ENCODE measurements at regions not wholly inside any gene's neighbourhood (a gene's known extent, or its start where the extent isn't known, plus 50 kb on each side); places are given as distances from the start of the nearest gene placed in this dataset.
"Not testable (repeated sequence)": the region's sequence is repeated elsewhere in the genome, so short reads cannot be mapped to it uniquely, and the experiment has no call there.

DNA sequence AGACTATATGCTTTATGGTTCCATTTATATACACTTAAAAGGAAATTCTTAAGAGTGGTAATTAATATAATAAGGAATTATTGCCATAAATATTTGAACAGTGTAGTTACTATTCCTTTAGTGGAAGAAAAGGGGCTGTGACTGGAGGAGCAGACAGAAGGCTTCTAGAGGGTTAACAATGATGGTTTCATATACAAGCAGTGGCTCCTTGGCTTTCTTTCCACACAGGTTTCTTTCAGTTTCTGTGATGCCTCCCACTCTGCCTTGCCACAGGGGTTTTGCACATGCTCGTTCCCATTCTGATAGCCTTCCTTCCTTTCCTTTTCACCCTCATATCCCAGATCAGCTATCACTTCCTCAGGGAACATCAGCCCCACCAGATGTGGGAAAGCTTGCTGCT lies 108.8 kb upstream of the LYSMD4 start:
- ATAC-seq, result no peak
- intact Hi-C loops (cut with DNase I), result no loop called here
- DNase-seq (ENCODE audit: low spot score), result no peak

DNA sequence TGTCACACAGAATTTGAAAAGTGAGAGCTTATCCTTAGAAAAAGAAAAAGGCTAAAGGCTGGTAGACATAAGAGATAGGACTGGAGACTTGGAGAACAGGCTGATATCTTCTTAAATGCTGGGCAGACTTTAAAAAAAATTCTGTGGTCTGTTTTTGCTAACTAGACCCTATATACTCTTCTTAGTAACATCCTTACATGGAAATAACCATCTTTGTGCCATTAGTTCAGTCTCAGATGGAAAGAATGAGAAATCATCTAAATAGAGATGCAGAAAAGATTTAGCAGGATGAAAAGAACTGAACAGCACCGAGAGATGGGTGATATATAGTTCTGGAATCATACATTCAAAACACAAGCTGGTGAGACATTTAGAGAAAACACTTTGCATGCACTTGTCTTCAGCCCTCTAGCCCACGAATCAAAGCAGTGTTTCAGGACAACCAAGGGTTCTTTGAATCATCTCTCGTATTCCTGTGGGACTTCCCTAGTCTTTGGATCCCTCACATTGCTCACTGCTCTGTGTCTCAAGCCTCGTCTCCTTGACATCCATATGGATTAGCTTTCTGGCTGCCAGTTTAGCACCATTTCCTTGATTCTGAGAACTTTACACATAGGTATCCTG lies 93.0 kb upstream of the LYSMD4 start:
- ATAC-seq (no peak), DNase-seq (ENCODE audit: low spot score) (no peak)
- intact Hi-C loops (cut with DNase I), result no loop called here

DNA sequence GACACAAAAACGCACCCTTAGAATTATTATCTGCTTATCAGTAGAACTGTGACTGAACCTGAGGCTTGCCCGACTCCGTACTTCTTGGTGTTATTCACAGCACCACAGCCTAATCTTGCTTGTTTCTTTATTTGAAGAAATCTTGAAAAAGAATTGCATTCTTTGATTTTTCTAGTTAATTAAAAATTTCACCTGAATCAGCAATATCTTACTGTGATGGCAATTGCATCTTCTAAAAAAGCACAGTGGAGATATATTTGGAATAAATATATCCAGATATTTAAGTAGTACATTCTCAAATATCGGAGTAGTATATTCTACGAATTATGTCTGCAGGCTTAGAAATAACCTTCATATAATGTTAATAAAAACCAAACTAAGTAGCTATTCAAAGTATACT lies 90.1 kb upstream of the LYSMD4 start:
- intact Hi-C loops (cut with DNase I), result no loop called here
- ATAC-seq (no peak), DNase-seq (ENCODE audit: low spot score) (no peak)

DNA sequence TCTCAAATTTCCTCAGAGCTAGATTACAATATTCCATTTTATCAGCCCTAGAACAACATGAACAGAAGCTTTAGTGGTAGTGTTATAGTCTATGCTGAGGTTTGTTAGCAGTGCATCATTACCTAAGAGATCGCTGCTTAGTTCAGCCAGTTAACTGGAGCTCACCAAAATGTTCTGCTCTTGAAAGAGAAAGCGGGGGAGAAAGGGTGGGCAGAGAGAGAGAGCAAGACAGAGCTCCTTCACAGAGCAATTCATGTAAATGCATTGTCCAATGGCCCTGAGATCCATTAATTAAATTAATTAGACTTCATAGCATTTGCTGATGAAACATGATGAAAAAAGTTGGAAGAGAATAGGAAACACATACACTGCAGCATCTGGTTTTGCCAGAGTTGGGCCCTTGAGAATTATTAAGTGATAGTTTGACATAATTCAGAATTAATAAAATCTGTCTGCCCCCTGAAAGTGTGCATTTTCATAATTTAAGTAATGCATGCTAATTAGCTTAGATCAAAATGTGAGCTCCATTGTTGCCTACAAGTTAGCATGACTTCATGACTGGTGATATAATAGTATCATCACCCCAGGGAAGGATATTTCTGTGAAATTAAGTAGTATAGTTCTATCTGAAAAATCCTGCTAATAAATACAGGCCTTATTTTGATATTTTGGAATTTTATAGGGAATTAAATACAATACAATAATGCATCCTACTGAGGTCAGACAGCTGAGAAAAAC lies 86.9 kb upstream of the LYSMD4 start:
- intact Hi-C loops (cut with DNase I), result no loop called here
- no peak for ATAC-seq
- no peak for DNase-seq (ENCODE audit: low spot score)

DNA sequence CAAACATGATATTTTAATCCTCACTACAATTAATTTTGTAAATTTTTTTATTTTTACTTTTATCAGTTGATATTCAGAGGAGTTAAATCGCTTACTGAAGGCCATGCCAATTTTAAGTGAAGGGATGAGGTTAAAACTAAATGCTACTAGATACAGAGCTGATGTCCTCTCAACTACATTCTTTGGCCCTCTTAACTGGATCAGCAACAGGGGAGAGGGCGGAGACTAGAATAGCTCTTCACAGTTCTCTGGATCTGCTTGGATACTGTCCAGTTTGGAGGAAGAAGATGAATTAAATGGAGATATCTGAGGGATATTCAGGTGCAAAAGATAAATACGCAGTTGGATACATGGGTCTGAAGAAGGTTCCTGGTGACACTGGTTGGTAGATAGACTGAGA lies 85.6 kb upstream of the LYSMD4 start:
- intact Hi-C loops (cut with DNase I), result no loop called here
- DNase-seq (ENCODE audit: low spot score) (no peak), ATAC-seq (no peak)

DNA sequence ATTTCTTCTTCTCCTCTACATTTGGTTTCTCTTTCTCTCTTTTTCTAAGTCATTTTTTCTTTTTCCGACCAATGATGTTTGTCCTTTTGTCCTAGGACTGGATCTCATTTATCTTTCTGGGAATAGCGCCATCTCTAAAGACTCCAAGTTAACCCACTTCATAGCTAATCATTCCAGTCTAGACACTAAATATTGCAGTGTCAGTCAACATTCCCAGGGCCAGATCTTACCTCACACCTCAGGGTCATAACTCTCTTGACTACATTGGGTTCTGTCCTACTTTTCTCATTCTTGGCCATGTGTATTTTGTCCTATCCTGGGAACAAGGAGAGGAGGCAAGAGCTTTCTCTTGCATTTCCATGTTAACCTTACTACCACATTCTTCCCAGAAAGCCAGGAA lies 83.6 kb upstream of the LYSMD4 start:
- ATAC-seq; intact Hi-C loops (cut with DNase I); DNase-seq (ENCODE audit: low spot score): not testable (repeated sequence)

DNA sequence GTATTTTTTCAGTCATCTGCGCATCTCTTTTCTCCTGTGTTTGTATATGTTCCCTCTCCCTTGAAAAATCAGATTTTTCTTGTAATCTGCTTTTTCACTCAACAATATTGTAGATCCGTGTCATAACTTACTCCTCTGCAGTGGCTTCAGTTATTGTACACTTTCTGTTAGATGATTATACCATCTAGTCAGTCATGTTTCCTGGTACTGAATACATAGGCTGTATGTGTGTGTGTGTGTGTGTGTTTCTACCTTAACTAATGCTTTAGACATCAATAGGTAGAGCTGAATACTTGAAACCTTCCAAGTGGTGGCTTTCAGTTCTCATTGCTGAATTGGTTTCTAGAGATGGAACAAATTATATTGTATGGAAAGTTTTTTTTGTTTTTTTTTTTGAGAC lies 77.4 kb upstream of the LYSMD4 start:
- intact Hi-C loops (cut with DNase I); ATAC-seq; DNase-seq (ENCODE audit: low spot score): not testable (repeated sequence)

DNA sequence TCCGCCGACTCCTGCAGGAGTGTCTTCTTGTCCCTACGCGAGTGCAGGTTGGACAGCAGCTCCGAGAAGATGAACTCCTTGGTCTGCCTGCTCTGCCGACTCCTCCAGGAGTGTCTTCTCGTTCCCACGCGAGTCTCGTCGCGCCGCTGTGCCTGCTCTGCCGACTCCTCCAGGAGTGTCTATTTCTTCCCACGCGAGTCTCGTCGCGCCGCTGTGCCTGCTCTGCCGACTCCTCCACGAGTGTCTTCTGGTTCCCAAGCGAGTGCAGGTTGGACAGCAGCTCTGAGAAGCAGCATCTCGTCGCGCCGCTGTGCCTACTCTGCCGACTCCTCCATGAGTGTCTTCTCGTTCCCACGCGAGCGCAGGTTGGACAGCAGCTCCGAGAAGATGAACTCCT lies 66.6 kb upstream of the LYSMD4 start:
- intact Hi-C loops (cut with DNase I); DNase-seq (ENCODE audit: low spot score); ATAC-seq: not testable (repeated sequence)

DNA sequence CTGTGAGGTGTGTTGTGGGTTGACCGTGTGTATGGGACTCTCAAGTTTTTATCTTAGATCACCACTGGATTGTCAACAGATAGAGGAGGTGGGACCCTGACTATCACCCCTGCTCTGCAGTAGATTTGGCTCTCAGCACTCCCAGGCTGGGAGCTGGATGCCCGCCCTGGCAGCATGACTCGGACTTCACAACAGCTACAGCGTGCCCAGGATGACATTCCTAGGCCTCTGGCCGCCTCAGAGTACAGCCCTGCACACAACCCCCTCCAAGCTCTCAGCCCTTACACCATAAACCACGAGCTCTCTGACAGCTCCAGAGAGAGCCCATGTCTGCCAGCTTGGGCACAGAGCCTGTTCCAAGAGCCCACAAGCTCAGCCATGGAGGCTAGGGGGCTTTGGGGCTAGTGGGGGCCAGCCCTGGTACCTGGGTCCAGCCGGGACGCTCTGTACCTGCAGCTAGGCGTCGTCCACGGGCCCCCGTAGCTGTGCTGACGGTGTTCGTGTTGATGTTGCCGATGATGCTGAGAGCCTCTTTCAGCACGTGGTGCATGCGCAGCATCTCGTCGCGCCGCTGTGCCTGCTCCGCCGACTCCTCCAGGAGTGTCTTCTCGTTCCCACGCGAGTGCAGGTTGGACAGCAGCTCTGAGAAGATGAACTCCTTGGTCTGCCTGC lies 66.1 kb upstream of the LYSMD4 start:
- DNase-seq (ENCODE audit: low spot score); ATAC-seq; intact Hi-C loops (cut with DNase I): not testable (repeated sequence)

DNA sequence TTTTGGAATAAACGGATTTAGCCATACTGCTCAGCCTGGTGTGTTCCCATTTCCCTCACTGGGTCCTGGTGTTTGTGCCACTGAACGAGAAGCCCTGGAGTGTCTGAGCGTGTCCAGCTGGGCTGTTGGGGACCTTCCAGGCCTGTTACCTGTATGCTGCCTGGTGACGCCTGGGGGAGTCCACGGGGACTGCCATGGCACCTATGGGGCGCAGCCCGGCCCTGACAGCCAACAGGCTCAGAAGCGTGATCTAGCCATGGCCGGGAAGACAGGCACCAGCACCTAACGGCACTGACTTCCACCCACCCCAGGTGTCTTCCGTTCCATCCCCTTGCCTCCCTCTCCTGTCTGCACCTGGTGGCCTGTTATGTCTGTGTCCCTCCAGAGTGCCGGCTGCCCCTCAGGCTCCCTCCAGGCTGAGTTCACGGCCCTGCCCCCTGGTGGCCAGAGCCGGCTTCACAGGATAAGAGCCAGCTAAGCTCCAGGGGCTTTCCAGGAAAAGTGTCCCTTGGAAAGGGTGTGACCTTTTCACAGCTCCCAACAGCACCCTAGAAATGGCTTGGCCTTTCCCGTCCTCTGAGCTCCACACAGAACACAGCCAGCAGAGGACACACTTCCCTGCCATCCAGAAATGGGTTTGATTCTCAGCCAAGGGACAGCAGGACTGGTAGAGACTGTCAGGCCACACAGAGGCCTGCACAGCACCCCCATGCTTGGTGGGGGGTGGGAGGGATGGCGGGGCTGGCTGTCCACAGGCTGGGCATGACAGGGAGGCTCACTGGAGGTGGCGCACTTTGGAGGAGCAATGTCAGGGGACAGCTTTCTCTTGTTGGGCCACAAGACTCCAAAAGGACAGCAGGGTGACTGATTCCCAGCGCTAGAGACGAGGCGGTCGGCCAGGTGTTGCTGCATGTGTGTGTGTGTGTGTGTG lies 64.0 kb upstream of the LYSMD4 start:
- DNase-seq (ENCODE audit: low spot score); ATAC-seq; intact Hi-C loops (cut with DNase I): not testable (repeated sequence)

DNA sequence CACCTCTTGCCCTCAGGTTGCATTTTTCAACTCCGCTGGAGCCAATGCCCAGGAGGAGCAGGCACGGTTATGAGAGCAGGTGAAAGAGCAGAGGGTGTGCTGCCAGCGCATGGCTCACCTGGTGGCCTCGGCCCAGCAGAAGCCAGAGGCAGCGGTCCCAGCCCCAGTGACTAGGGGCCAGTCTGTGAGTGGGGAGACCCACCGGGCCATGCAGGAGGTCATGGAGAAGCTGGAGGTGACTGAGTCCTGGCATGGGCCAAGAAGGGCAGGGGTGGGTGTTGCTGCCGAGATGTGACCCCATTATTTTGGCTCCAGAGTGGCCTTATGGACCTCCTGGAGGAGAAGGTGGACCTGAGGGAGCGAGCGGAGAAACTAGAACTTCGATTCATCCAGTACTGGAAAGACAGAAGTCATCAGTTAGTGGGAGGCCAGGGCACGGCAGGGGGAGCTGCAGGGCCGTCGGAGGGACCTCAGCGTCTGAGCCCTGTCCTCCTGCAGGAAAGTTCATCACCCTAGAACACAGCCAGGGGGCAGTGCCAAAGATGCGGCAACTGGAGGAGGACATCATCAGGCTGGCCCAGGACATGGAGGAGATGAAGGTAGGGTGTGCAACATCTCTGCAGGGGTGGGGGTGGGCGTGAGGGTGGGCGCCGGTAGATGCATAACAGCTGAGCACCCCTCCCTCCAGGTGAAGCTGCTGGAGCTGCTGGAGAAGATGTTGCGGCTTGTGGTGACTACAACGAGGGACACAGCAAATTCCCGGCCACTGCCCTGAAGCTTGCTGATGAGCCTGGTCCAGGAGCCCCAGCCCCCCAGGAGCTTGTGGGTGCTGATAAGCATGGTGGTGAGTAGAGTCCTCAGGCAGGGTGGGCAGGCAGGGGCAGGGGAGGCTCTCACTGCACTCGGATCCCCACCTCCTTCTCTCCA lies 58.9 kb upstream of the LYSMD4 start:
- DNase-seq (ENCODE audit: low spot score); intact Hi-C loops (cut with DNase I): not testable (repeated sequence)
- ATAC-seq, result peak; percentile 17

DNA sequence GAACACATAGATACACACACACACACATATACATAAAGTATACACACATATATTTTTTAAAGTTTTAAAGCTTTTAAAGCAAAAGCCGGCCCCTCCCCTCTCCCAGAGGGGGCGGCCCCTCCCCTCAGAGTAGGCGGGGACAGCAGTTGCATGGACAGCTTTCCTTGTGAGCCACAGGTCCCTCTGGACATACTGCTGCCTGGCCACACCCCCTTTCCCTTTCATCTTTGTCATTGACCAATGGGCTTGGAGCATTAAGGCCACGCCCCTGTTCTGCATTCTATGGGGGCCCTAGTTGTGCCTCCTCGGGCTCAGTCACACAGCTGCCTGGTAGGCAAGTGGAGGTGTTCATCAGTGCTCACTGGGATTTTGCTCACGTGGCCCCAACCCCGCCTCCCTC lies 57.5 kb upstream of the LYSMD4 start:
- DNase-seq (ENCODE audit: low spot score); ATAC-seq; intact Hi-C loops (cut with DNase I): not testable (repeated sequence)

DNA sequence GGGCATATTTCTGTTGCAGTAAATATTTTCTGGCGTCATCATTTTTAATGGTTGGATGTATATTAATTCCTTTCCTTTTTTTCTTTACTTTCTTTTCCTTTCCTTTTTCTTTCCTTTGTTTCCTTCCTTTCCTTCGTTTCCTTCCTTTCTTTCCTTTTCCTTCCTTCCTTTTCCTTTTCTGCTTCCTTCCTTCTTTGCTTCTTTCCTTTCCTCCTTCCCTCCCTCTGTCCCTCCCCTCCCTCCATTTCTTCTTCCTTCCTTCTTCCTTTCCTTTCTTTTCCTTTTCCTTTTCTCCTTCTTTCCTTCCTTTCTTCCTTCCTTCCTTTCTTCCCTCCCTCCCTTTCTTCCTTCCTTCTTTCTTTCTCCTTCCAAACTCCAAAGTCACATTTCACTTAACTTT lies 54.9 kb upstream of the LYSMD4 start:
- intact Hi-C loops (cut with DNase I), result no loop called here
- no peak for DNase-seq (ENCODE audit: low spot score)

DNA sequence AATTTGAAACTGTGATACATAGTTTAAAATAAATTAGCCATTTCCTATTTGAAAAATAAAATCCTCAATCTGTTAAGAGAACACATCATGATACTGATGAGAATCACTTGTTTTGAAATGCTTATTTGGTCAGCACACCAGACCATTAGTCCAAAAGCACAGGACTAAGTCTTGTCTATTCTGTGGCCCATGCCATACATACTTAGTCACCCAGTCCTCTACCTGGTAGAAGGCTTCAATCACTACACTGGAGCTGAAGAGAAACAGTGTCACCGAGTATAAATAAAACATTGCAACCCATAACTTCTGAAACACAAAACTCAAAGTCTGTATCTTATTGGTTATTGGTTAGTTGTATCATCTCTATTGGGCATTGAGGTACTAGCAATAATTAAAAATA lies 51.6 kb upstream of the LYSMD4 start:
- intact Hi-C loops (cut with DNase I); ATAC-seq; DNase-seq (ENCODE audit: low spot score): not testable (repeated sequence)

More for the DNA sequence above, 54.9 kb upstream of the LYSMD4 start:
- no peak for ATAC-seq

DNA sequence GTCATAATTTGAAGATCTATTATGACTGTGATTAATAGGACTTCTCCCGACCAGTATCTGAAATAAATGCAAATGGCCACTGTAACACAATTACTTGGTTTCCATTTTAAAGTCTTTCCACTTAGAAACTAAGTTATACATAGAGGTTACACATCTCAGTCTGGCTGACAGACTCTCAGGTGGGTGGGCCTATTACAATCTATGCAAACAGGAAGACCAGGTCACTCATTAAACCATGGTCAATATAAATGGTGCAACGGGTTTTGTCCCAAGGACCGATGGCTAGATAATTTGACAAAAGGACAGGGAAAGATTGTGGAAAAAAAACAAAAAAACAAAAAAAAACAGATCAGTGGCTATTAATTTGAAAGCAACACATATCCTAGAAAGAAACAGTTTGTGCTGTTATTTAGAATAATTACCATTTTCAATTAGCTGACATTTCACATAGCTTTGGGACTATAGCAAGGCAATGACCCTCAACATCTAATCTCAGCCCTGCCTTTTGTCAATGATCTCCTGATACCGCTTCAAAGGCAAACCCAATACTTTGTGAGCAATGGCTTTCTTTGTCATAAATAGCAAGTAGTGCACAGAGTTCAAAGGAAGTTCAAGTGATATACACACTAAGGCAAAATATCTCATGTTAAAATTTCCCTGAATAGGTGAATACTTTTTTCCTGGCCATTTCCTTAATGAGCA lies 50.8 kb upstream of the LYSMD4 start:
- intact Hi-C loops (cut with DNase I); ATAC-seq; DNase-seq (ENCODE audit: low spot score): not testable (repeated sequence)

All from sciatic nerve (tissue), 2 donors.